ENCODE measurements at regions not wholly inside any gene's neighbourhood (a gene's known extent, or its start where the extent isn't known, plus 50 kb on each side); places are given as distances from the start of the nearest gene placed in this dataset.

- no peak for TF ChIP-seq EZH2 (IDR thresholded peaks at IDR 0.05; ENCODE audit: low read length, unreplicated experiment)
- no peak for TF ChIP-seq EZH2phosphoT487 (IDR thresholded peaks at IDR 0.05; ENCODE audit: borderline replicate concordance, low read length)
- TF ChIP-seq CTCF (conservative IDR thresholded peaks at IDR 0.05; ENCODE audit: low read depth, low read length), result no peak
- ChIA-PET CTCF (no interaction called here), POLR2A (ENCODE audit: unreplicated experiment) (no interaction called here)
- Histone ChIP-seq H3K4me3 (ENCODE audit: low read length) (no peak overlapping the region), H3K4me1 (ENCODE audit: insufficient read depth, low read length) (no peaks in the 10 kb centered on the region), H3K9me2 (replicated peaks; ENCODE audit: low read length) (no peaks in the 10 kb centered on the region), H3K36me3 (ENCODE audit: low read depth, low read length) (no peaks in the 10 kb centered on the region), H3K9me3 (ENCODE audit: low read length) (no peaks in the 10 kb centered on the region), H3K27me3 (ENCODE audit: low read length) (no peaks in the 10 kb centered on the region), H3K4me2 (ENCODE audit: low read length) (no peak overlapping the region), H4K20me1 (ENCODE audit: low read length) (no peaks in the 10 kb centered on the region), H3K9ac (ENCODE audit: low read length) (no peak overlapping the region), H3K27ac (ENCODE audit: low read length) (no peak overlapping the region), H2AFZ (ENCODE audit: low read length) (no peak overlapping the region), H3K79me2 (ENCODE audit: low read length) (no peaks in the 10 kb centered on the region), H3F3A (ENCODE audit: low read length, unreplicated experiment) (no peaks in the 10 kb centered on the region)
- ATAC-seq (no peak), DNase-seq (no peak)
- intact Hi-C loops (cut with micrococcal nuclease), result no loop called here
- BruUV-seq (replicated peaks), result no TSS peak
These were observed 92.0 kb upstream of the CARD11 start for GRCh38 chr7:3135626-3136025.

GRCh38 chr7:3138206-3138605, 94.5 kb upstream of the CARD11 start:
- H3K79me2 ChIP-seq (ENCODE audit: low read length), result no peaks in the 10 kb centered on the region
- H2AFZ ChIP-seq (ENCODE audit: low read length), result no peak overlapping the region
- no peaks in the 10 kb centered on the region for H3K9me3 ChIP-seq (ENCODE audit: low read length)
- no peaks in the 10 kb centered on the region for H4K20me1 ChIP-seq (ENCODE audit: low read length)
- no peak overlapping the region for H3K9ac ChIP-seq (ENCODE audit: low read length)
- no peaks in the 10 kb centered on the region for H3K27me3 ChIP-seq (ENCODE audit: low read length)
- no peak overlapping the region for H3K4me3 ChIP-seq (ENCODE audit: low read length)
- no peak overlapping the region for H3K27ac ChIP-seq (ENCODE audit: low read length)
- no TSS peak for BruUV-seq (replicated peaks)
- H3K9me2 ChIP-seq (replicated peaks; ENCODE audit: low read length), result no peaks in the 10 kb centered on the region
- H3K4me1 ChIP-seq (ENCODE audit: insufficient read depth, low read length), result no peaks in the 10 kb centered on the region
- intact Hi-C loops (cut with micrococcal nuclease), result no loop called here
- ATAC-seq (no peak), DNase-seq (no peak)
- H3K36me3 ChIP-seq (ENCODE audit: low read depth, low read length), result no peaks in the 10 kb centered on the region
- POLR2A ChIA-PET (ENCODE audit: unreplicated experiment), result no interaction called here
- TF ChIP-seq CTCF (conservative IDR thresholded peaks at IDR 0.05; ENCODE audit: low read depth, low read length) (no peak), EZH2 (IDR thresholded peaks at IDR 0.05; ENCODE audit: low read length, unreplicated experiment) (no peak), EZH2phosphoT487 (IDR thresholded peaks at IDR 0.05; ENCODE audit: borderline replicate concordance, low read length) (no peak)
- no peak overlapping the region for H3K4me2 ChIP-seq (ENCODE audit: low read length)
- no peaks in the 10 kb centered on the region for H3F3A ChIP-seq (ENCODE audit: low read length, unreplicated experiment)
- CTCF ChIA-PET, result no interaction called here

GRCh38 chr7:3138997-3139396, 95.3 kb upstream of the CARD11 start:
- H2AFZ ChIP-seq (ENCODE audit: low read length), result no peak overlapping the region
- no peak overlapping the region for H3K27ac ChIP-seq (ENCODE audit: low read length)
- DNase-seq (no peak), ATAC-seq (no peak)
- H3K27me3 ChIP-seq (ENCODE audit: low read length), result no peaks in the 10 kb centered on the region
- no peaks in the 10 kb centered on the region for H4K20me1 ChIP-seq (ENCODE audit: low read length)
- no peaks in the 10 kb centered on the region for H3F3A ChIP-seq (ENCODE audit: low read length, unreplicated experiment)
- ChIA-PET CTCF (no interaction called here), POLR2A (ENCODE audit: unreplicated experiment) (no interaction called here)
- no peak overlapping the region for H3K4me3 ChIP-seq (ENCODE audit: low read length)
- H3K9ac ChIP-seq (ENCODE audit: low read length), result no peak overlapping the region
- intact Hi-C loops (cut with micrococcal nuclease), result no loop called here
- no peaks in the 10 kb centered on the region for H3K4me1 ChIP-seq (ENCODE audit: insufficient read depth, low read length)
- no peaks in the 10 kb centered on the region for H3K79me2 ChIP-seq (ENCODE audit: low read length)
- no peak overlapping the region for H3K4me2 ChIP-seq (ENCODE audit: low read length)
- TF ChIP-seq EZH2phosphoT487 (IDR thresholded peaks at IDR 0.05; ENCODE audit: borderline replicate concordance, low read length), result no peak
- no peaks in the 10 kb centered on the region for H3K9me2 ChIP-seq (replicated peaks; ENCODE audit: low read length)
- BruUV-seq (replicated peaks), result no TSS peak
- H3K9me3 ChIP-seq (ENCODE audit: low read length), result no peaks in the 10 kb centered on the region
- H3K36me3 ChIP-seq (ENCODE audit: low read depth, low read length), result no peaks in the 10 kb centered on the region

Measured in PC-3 (cell line).